Adrenal gland (tissue), 5 donors: ENCODE measurements at regions not wholly inside any gene's neighbourhood (a gene's known extent, or its start where the extent isn't known, plus 50 kb on each side); places are given as distances from the start of the nearest gene placed in this dataset.

Experiments used
- CTCF ChIP-seq, 6 experiments: fragments of 450-650 bp in 4 of 6; fragments of 200-600 bp in 2 of 6; sonication (generic) in 1 of 6; IDR thresholded peaks; 1 replicate in 5 of 6; 2 replicates in 1 of 6; pipeline versions ENCODE4 v1.5.1 to v1.8.0; 2016 to 2021; ENCODE audit warnings: antibody characterized with exemption in 6 of 6, mild to moderate bottlenecking in 2 of 6, moderate library complexity in 1 of 6
- POLR2A ChIP-seq, 2 donors: fragments of 450-650 bp; IDR thresholded peaks; one replicate each; pipeline ENCODE4 v1.6.1; 2017; ENCODE audit warnings: antibody characterized with exemption in 2 of 2, mild to moderate bottlenecking in 2 of 2, moderate library complexity in 1 of 2
- donor health status: DM: no; HTN: no; CAD: no.

DNA sequence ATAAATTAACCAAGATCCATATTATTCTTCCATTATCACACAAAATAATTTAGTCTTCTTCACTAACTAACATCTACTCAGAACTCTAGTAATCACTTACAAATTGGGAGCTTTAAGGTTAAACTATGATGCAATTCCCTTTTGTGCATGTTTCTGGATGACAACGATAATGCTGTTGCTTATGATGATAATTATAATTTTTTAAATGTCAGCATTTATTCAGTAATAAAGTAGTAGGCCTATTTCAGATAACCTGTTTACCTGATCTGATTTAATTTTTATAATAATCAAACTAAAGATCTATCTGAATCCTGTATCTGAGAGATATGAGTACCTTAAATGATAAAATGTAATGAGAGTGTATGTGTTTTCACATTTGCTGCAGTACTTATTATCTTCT, 507.8 kb upstream of the GRID2 start:
- no peak for TF ChIP-seq CTCF (IDR thresholded peaks at IDR 0.05)
- no peak for TF ChIP-seq POLR2A (IDR thresholded peaks at IDR 0.05)
